Stomach (tissue), 4 donors: ENCODE measurements at regions not wholly inside any gene's neighbourhood (a gene's known extent, or its start where the extent isn't known, plus 50 kb on each side); places are given as distances from the start of the nearest gene placed in this dataset.

Experiments used
- EP300 ChIP-seq: sonication (generic); formaldehyde crosslinking; IDR thresholded peaks from one replicate; pipeline ENCODE4 v1.6.1; 2017; ENCODE audit warnings: antibody characterized with exemption
- POLR2A ChIP-seq, 4 donors: fragments of 450-650 bp; IDR thresholded peaks; one replicate each; pipeline ENCODE4 v1.6.1; 2016; ENCODE audit warnings: antibody characterized with exemption in 4 of 4, control low read depth in 2 of 4, mild to moderate bottlenecking in 1 of 4, moderate library complexity in 1 of 4

GRCh38 chr6:166824146-166824879 lies 132.0 kb downstream of the RNASET2 start:
- TF ChIP-seq POLR2A (IDR thresholded peaks at IDR 0.05) (no peak), EP300 (no peak)
